Caco-2 (cell line): ENCODE measurements at regions not wholly inside any gene's neighbourhood (a gene's known extent, or its start where the extent isn't known, plus 50 kb on each side); places are given as distances from the start of the nearest gene placed in this dataset.
"Not testable (repeated sequence)": the region's sequence is repeated elsewhere in the genome, so short reads cannot be mapped to it uniquely, and the experiment has no call there.

Source experiments
- BruUV-seq: library from RNA; stranded (reverse); fragments of 400-500 nt; replicated peaks from 2 replicates; lab custom pipeline; 2021; lab: Mats Ljungman, UMichigan
- CTCF ChIA-PET: fragments of 300-600 bp; sonication (Branson Sonifier 250); formaldehyde crosslinking; loops from one replicate; lab custom pipeline; 2022; ENCODE audit warnings: antibody characterized with exemption; lab: Charles Lee
- POLR2A ChIA-PET: fragments of 300-600 bp; sonication (Branson Sonifier 250); formaldehyde crosslinking; loops from one replicate; lab custom pipeline; 2022; ENCODE audit warnings: antibody characterized with exemption; lab: Charles Lee
- DNase-seq, 2 experiments: peaks; one replicate each; pipeline versions ENCODE4 v3.0.0 to v3.0.0-alpha.2; 2020 to 2022
- H3K27me3 ChIP-seq: replicated peaks from 2 replicates; pipeline ENCODE4 v1.6.0; 2011; ENCODE audit warnings: low read length; ENCODE audit not compliant: control insufficient read depth, insufficient read depth
- H3K36me3 ChIP-seq: 2 replicates; pipeline ENCODE4 v1.5.1; 2011; ENCODE audit warnings: low read length; ENCODE audit not compliant: control insufficient read depth, insufficient read depth
- H3K4me1 ChIP-seq: fragments of 250-450 bp; sonication (Bioruptor Pico); 2 replicates; pipeline ENCODE4 v1.5.1; 2020; ENCODE audit warnings: mild to moderate bottlenecking
- H3K4me3 ChIP-seq: 2 replicates; pipeline ENCODE4 v1.5.1; 2011; ENCODE audit warnings: low read depth, mild to moderate bottlenecking, control low read depth, low read length
- H3K9me3 ChIP-seq: fragments of 250-450 bp; sonication (Bioruptor Pico); 2 replicates; pipeline ENCODE4 v1.5.1; 2020; ENCODE audit warnings: mild to moderate bottlenecking, moderate library complexity
- H3K27ac Mint-ChIP-seq: one replicate; pipeline ENCODE4 v1.8.0; 2022; ENCODE audit warnings: mixed read lengths; ENCODE audit not compliant: unreplicated experiment
- H3K27me3 Mint-ChIP-seq: one replicate; pipeline ENCODE4 v1.8.0; 2022; ENCODE audit warnings: mixed read lengths; ENCODE audit not compliant: insufficient read depth, unreplicated experiment
- H3K36me3 Mint-ChIP-seq: one replicate; pipeline ENCODE4 v1.8.0; 2022; ENCODE audit warnings: mild to moderate bottlenecking, mixed read lengths; ENCODE audit not compliant: insufficient read depth, unreplicated experiment
- H3K4me1 Mint-ChIP-seq: one replicate; pipeline ENCODE4 v1.8.0; 2022; ENCODE audit warnings: low read depth, mixed read lengths; ENCODE audit not compliant: unreplicated experiment
- H3K4me3 Mint-ChIP-seq: one replicate; pipeline ENCODE4 v1.8.0; 2022; ENCODE audit warnings: mild to moderate bottlenecking, moderate library complexity, mixed read lengths; ENCODE audit not compliant: unreplicated experiment
- H3K9me3 Mint-ChIP-seq: one replicate; pipeline ENCODE4 v1.8.0; 2022; ENCODE audit warnings: mixed read lengths; ENCODE audit not compliant: unreplicated experiment
- intact Hi-C: fragments of 100-400 bp; cut with micrococcal nuclease; formaldehyde crosslinking; loops from one replicate; pipeline ENCODE4 v1.10.0; 2022; ENCODE audit not compliant: unreplicated experiment
- TF ChIP-seq, protein P1 (sequence below), 2 experiments: fragments of 200-600 bp in 1 of 2; IDR thresholded peaks; 1 replicate in 1 of 2; 2 replicates in 1 of 2; pipeline versions ENCODE4 v1.5.1 to v1.8.0; 2011 to 2022; ENCODE audit warnings: antibody characterized with exemption in 1 of 2, control low read depth in 1 of 2, inconsistent platforms in 1 of 2, low read depth in 1 of 2, low read length in 1 of 2, mild to moderate bottlenecking in 1 of 2, moderate library complexity in 1 of 2; ENCODE audit not compliant: insufficient read depth in 1 of 2, severe bottlenecking in 1 of 2, unreplicated experiment in 1 of 2

DNA sequence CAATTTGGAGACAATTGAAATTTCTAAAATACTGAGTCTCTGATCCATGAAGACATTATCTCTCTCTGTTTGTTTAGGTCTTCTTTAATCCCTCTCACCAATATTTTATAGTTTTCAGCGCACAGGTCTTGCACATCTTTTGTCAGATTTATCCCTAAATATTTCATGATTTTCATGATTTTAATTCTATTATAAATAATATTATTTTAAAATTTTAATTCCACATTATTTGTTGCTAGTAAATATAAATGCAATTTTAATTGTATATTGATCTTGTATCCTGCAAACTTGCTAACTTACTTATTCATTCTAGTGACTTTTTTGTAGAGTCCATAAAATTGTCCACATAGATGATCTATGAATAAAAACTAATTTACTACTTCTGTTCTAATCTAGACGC is 112.6 kb upstream of the TNPO1 start:
- no peaks in the 10 kb centered on the region for H3K4me1 ChIP-seq
- intact Hi-C loops, result no loop called here
- H3K36me3 Mint-ChIP-seq, result no peaks in the 10 kb centered on the region

DNA sequence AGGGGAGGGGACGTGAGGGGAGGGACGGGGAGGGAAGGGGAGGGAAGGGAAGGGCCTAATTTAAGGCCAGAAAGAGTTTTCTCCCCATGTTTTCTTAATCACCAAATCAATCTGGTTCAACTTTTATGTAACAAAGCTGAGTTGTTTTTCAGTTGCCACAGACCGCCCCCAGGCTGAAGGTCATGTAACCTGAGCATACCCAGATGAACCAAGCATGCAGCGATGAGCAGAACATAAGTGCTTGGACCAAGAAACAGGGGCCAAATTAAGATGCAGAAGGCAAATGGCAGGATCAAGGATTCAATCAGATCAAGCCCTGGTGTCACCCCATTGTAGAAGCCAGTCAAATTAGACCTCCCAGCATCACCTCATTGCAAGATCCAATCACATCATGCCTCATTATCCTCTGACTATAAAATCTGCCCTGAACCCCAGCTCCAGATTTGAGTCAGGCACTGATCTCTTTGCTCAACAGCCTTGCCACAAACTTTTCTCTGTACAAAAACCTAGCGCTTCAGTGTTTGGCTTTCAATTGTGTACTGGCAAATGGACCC is 113.5 kb upstream of the TNPO1 start:
- Mint-ChIP-seq H3K27me3 (peaks cover 6% of the 10 kb centered on the region), H3K36me3 (no peaks in the 10 kb centered on the region), H3K4me3 (no peak overlapping the region), H3K4me1 (no peaks in the 10 kb centered on the region), H3K27ac (no peak overlapping the region), H3K9me3 (no peaks in the 10 kb centered on the region)
- intact Hi-C loops, result no loop called here
- DNase-seq, result no peak
- H3K36me3 ChIP-seq, result no peaks in the 10 kb centered on the region
- CTCF ChIA-PET, result no interaction called here
- TF ChIP-seq, protein P1, sequence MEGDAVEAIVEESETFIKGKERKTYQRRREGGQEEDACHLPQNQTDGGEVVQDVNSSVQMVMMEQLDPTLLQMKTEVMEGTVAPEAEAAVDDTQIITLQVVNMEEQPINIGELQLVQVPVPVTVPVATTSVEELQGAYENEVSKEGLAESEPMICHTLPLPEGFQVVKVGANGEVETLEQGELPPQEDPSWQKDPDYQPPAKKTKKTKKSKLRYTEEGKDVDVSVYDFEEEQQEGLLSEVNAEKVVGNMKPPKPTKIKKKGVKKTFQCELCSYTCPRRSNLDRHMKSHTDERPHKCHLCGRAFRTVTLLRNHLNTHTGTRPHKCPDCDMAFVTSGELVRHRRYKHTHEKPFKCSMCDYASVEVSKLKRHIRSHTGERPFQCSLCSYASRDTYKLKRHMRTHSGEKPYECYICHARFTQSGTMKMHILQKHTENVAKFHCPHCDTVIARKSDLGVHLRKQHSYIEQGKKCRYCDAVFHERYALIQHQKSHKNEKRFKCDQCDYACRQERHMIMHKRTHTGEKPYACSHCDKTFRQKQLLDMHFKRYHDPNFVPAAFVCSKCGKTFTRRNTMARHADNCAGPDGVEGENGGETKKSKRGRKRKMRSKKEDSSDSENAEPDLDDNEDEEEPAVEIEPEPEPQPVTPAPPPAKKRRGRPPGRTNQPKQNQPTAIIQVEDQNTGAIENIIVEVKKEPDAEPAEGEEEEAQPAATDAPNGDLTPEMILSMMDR (IDR thresholded peaks at IDR 0.05; ENCODE audit: insufficient read depth in 1 of 2, low read depth in 1 of 2, low read length in 1 of 2, severe bottlenecking in 1 of 2, unreplicated experiment in 1 of 2), result no peak
- POLR2A ChIA-PET, result no interaction called here
- no peak overlapping the region for H3K4me3 ChIP-seq
- H3K4me1 ChIP-seq, result no peaks in the 10 kb centered on the region
- no peaks in the 10 kb centered on the region for H3K27me3 ChIP-seq
- peaks cover 2% of the 10 kb centered on the region; the same call in 1 of the 2 replicates for H3K9me3 ChIP-seq
- BruUV-seq, result no TSS peak

More for the DNA sequence above, 112.6 kb upstream of the TNPO1 start:
- H3K27ac Mint-ChIP-seq, result no peak overlapping the region
- no peaks in the 10 kb centered on the region for H3K27me3 ChIP-seq
- no peak overlapping the region for H3K4me3 ChIP-seq
- no peak for DNase-seq
- peaks cover 11% of the 10 kb centered on the region for H3K9me3 ChIP-seq
- no peaks in the 10 kb centered on the region for H3K36me3 ChIP-seq
- TF ChIP-seq, protein P1 (IDR thresholded peaks at IDR 0.05; ENCODE audit: insufficient read depth in 1 of 2, low read depth in 1 of 2, low read length in 1 of 2, severe bottlenecking in 1 of 2, unreplicated experiment in 1 of 2), result no peak
- no peak overlapping the region for H3K4me3 Mint-ChIP-seq
- no peaks in the 10 kb centered on the region for H3K4me1 Mint-ChIP-seq
- H3K9me3 Mint-ChIP-seq, result no peaks in the 10 kb centered on the region
- no TSS peak for BruUV-seq
- ChIA-PET CTCF (no interaction called here), POLR2A (no interaction called here)
- H3K27me3 Mint-ChIP-seq, result peaks cover 3% of the 10 kb centered on the region

DNA sequence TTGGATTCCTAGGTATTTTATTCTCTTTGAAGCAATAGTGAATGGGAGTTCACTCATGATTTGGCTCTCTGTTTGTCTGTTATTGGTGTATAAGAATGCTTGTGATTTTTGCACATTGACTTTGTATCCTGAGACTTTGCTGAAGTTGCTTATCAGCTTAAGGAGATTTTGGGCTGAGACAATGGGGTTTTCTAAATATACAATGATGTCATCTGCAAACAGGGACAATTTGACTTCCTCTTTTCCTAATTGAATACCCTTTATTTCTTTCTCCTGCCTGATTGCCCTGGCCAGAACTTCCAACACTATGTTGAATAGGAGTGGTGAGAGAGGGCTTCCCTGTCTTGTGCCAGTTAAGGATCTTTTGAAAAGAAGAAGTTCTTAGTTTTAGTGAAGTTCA is 114.4 kb upstream of the TNPO1 start:
- intact Hi-C loops, H3K4me1 ChIP-seq, H3K36me3 ChIP-seq, H3K36me3 Mint-ChIP-seq, H3K4me1 Mint-ChIP-seq, H3K27ac Mint-ChIP-seq, H3K27me3 Mint-ChIP-seq, POLR2A ChIA-PET, CTCF ChIA-PET, H3K4me3 ChIP-seq, BruUV-seq, H3K4me3 Mint-ChIP-seq, H3K27me3 ChIP-seq, H3K9me3 Mint-ChIP-seq, DNase-seq, H3K9me3 ChIP-seq: not testable (repeated sequence)

DNA sequence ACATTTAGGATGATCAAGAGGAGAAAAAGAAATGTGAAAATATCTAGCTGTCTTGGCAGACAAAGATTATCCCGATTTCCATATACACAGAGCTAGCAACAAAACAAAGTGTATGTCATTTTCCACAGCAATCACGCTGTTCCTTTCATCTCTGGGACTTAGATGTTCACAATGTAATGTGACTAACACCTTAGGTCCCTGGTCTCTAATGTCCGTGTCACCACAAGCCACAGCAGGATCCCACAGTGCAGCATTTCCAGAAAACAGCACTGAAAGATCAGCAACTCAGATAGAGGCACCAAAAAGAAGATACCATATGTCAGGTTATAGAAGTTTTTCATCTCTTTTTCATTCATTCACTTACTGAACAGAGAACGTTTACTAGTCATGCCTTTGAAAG is 118.0 kb upstream of the TNPO1 start:
- TF ChIP-seq, protein P1 (IDR thresholded peaks at IDR 0.05; ENCODE audit: insufficient read depth in 1 of 2, low read depth in 1 of 2, low read length in 1 of 2, severe bottlenecking in 1 of 2, unreplicated experiment in 1 of 2), result no peak
- H3K4me3 Mint-ChIP-seq, result no peak overlapping the region
- H3K36me3 ChIP-seq, result no peaks in the 10 kb centered on the region
- ChIA-PET POLR2A (no interaction called here), CTCF (no interaction called here)
- no peaks in the 10 kb centered on the region for H3K4me1 Mint-ChIP-seq
- H3K4me3 ChIP-seq, result no peak overlapping the region
- H3K36me3 Mint-ChIP-seq, result no peaks in the 10 kb centered on the region
- no peaks in the 10 kb centered on the region for H3K27me3 ChIP-seq
- H3K9me3 Mint-ChIP-seq, result no peaks in the 10 kb centered on the region
- no peaks in the 10 kb centered on the region for H3K9me3 ChIP-seq
- no peaks in the 10 kb centered on the region for H3K4me1 ChIP-seq
- intact Hi-C loops, result no loop called here
- no peak for DNase-seq
- no peak overlapping the region for H3K27ac Mint-ChIP-seq
- BruUV-seq, result no TSS peak
- H3K27me3 Mint-ChIP-seq, result peaks cover 14% of the 10 kb centered on the region
